ENCODE measurements at regions not wholly inside any gene's neighbourhood (a gene's known extent, or its start where the extent isn't known, plus 50 kb on each side); places are given as distances from the start of the nearest gene placed in this dataset.
"Not testable (repeated sequence)": the region's sequence is repeated elsewhere in the genome, so short reads cannot be mapped to it uniquely, and the experiment has no call there.

GRCh38 chr22:35156945-35157344 lies 91.0 kb downstream of the ISX start:
- TF ChIP-seq POLR2A (IDR thresholded peaks at IDR 0.05) (no peak), EP300 (IDR thresholded peaks at IDR 0.05) (no peak), CTCF (IDR thresholded peaks at IDR 0.05) (no peak)
- Histone ChIP-seq H3K4me1 (ENCODE audit: insufficient read depth) (no peaks in the 10 kb centered on the region), H3K36me3 (no peaks in the 10 kb centered on the region), H3K27ac (no peak overlapping the region), H3K27me3 (no peaks in the 10 kb centered on the region), H3K9me3 (no peaks in the 10 kb centered on the region), H3K4me3 (no peak overlapping the region)
- 15 to 28% (median 24%) methylated on average over 3 of the region's 3 CpGs for WGBS, 3 donors
- intact Hi-C loops (cut with DNase I): loop anchor here in 1 of 4 donors (10.0 kb wide), 1 partner anchor 1852 kb away; no protein-coding TSS in a partner anchor
- no peak for DNase-seq

- no peak for TF ChIP-seq EP300 (IDR thresholded peaks at IDR 0.05)
- no peak for TF ChIP-seq CTCF (IDR thresholded peaks at IDR 0.05)
- TF ChIP-seq POLR2A (IDR thresholded peaks at IDR 0.05): no peak
- Histone ChIP-seq H3K27ac (no peak overlapping the region), H3K36me3 (no peaks in the 10 kb centered on the region), H3K9me3 (no peaks in the 10 kb centered on the region), H3K4me1 (ENCODE audit: insufficient read depth) (no peaks in the 10 kb centered on the region), H3K4me3 (no peak overlapping the region), H3K27me3 (no peaks in the 10 kb centered on the region)
- WGBS, 3 donors: 60 to 72% (median 68%) methylated on average over 7 of the region's 7 CpGs
- intact Hi-C loops (cut with DNase I): loop anchor here in 1 of 4 donors (10.0 kb wide), 1 partner anchor 1854 kb away; no protein-coding TSS in a partner anchor
- DNase-seq: no peak
Measured at GRCh38 chr22:35158336-35158735, 92.4 kb downstream of the ISX start.

GRCh38 chr22:35159343-35159742 lies 93.4 kb downstream of the ISX start:
- H3K9me3 ChIP-seq: no peaks in the 10 kb centered on the region
- no peak overlapping the region for H3K4me3 ChIP-seq
- intact Hi-C loops (cut with DNase I): loop anchor here in 1 of 4 donors (10.0 kb wide), 1 partner anchor 1855 kb away; no protein-coding TSS in a partner anchor
- no peaks in the 10 kb centered on the region for H3K36me3 ChIP-seq
- WGBS, 3 donors: 62 to 75% (median 75%) methylated on average over 3 of the region's 3 CpGs
- no peak for TF ChIP-seq CTCF (IDR thresholded peaks at IDR 0.05)
- TF ChIP-seq EP300 (IDR thresholded peaks at IDR 0.05): no peak
- TF ChIP-seq POLR2A (IDR thresholded peaks at IDR 0.05): no peak
- H3K27ac ChIP-seq: no peak overlapping the region
- no peaks in the 10 kb centered on the region for H3K4me1 ChIP-seq (ENCODE audit: insufficient read depth)
- no peak for DNase-seq
- no peaks in the 10 kb centered on the region for H3K27me3 ChIP-seq

- Histone ChIP-seq H3K27me3 (no peaks in the 10 kb centered on the region), H3K4me1 (ENCODE audit: insufficient read depth) (no peaks in the 10 kb centered on the region), H3K27ac (no peak overlapping the region), H3K9me3 (no peaks in the 10 kb centered on the region), H3K36me3 (no peaks in the 10 kb centered on the region), H3K4me3 (no peak overlapping the region)
- intact Hi-C loops (cut with DNase I): no loop called here
- 89 to 92% (median 92%) methylated on average over 6 of the region's 6 CpGs for WGBS, 3 donors
- TF ChIP-seq EP300 (IDR thresholded peaks at IDR 0.05): no peak
- no peak for TF ChIP-seq POLR2A (IDR thresholded peaks at IDR 0.05)
- no peak for TF ChIP-seq CTCF (IDR thresholded peaks at IDR 0.05)
- DNase-seq: no peak
Measured at GRCh38 chr22:35160268-35160667, 94.3 kb downstream of the ISX start.

GRCh38 chr22:35165896-35166295 lies 91.4 kb upstream of the HMGXB4 start:
- DNase-seq; H3K4me1 ChIP-seq (ENCODE audit: insufficient read depth); H3K27ac ChIP-seq; intact Hi-C loops (cut with DNase I); H3K9me3 ChIP-seq; H3K36me3 ChIP-seq; H3K27me3 ChIP-seq; H3K4me3 ChIP-seq: not testable (repeated sequence)
- WGBS, 3 donors: 69 to 74% (median 71%) methylated on average over 11 of the region's 11 CpGs
